Smooth muscle cell (in vitro differentiated cells): ENCODE measurements at regions not wholly inside any gene's neighbourhood (a gene's known extent, or its start where the extent isn't known, plus 50 kb on each side); places are given as distances from the start of the nearest gene placed in this dataset.

Experiments used
- DNase-seq: peaks from one replicate; lab custom pipeline; 2025; ENCODE audit not compliant: unreplicated experiment; lab: John Stamatoyannopoulos, UW
- H2AFZ ChIP-seq: fragments of 200-600 bp; sonication (generic); 2 replicates; pipeline ENCODE4 v1.6.0; 2016; ENCODE audit warnings: antibody characterized with exemption, low read depth, mild to moderate bottlenecking
- H3F3A ChIP-seq: fragments of 200-600 bp; sonication (generic); 2 replicates; pipeline ENCODE4 v1.6.0; 2017; ENCODE audit warnings: antibody characterized with exemption, low read depth
- H3K27ac ChIP-seq: fragments of 200-600 bp; sonication (generic); 2 replicates; pipeline ENCODE4 v1.5.1; 2016; ENCODE audit warnings: low read depth, mild to moderate bottlenecking
- H3K27me3 ChIP-seq: fragments of 200-600 bp; sonication (generic); 2 replicates; pipeline ENCODE4 v1.6.1; 2016; ENCODE audit warnings: low read depth, mild to moderate bottlenecking
- H3K36me3 ChIP-seq: fragments of 200-600 bp; sonication (generic); 2 replicates; pipeline ENCODE4 v1.5.1; 2016; ENCODE audit warnings: low read depth
- H3K4me1 ChIP-seq: fragments of 200-600 bp; sonication (generic); 2 replicates; pipeline ENCODE4 v1.5.1; 2016; ENCODE audit warnings: low read depth
- H3K4me2 ChIP-seq: fragments of 200-600 bp; sonication (generic); 2 replicates; pipeline ENCODE4 v1.6.0; 2016; ENCODE audit warnings: mild to moderate bottlenecking
- H3K4me3 ChIP-seq: fragments of 200-600 bp; sonication (generic); 2 replicates; pipeline ENCODE4 v1.5.1; 2016; ENCODE audit warnings: mild to moderate bottlenecking
- H3K79me2 ChIP-seq: fragments of 200-600 bp; sonication (generic); 2 replicates; pipeline ENCODE4 v1.6.0; 2016; ENCODE audit warnings: low read depth, mild to moderate bottlenecking
- H3K9ac ChIP-seq: fragments of 200-600 bp; sonication (generic); 2 replicates; pipeline ENCODE4 v1.6.0; 2016; ENCODE audit warnings: low read depth
- H3K9me3 ChIP-seq: fragments of 200-600 bp; sonication (generic); replicated peaks from 2 replicates; pipeline ENCODE4 v1.5.1; 2016; ENCODE audit warnings: low read depth
- H4K20me1 ChIP-seq: fragments of 200-600 bp; sonication (generic); 2 replicates; pipeline ENCODE4 v1.6.0; 2016; ENCODE audit warnings: low read depth
- WGBS: methylation state at CpG from one replicate; pipeline ENCODE4 v1.1.7; 2016; ENCODE audit warnings: low lambda C conversion rate; 5-methylcytosine and 5-hydroxymethylcytosine counted together
- TF ChIP-seq, protein P1 (sequence below): fragments of 200-600 bp; sonication (generic); IDR thresholded peaks from 2 replicates; pipeline ENCODE4 v1.5.1; 2017; ENCODE audit warnings: borderline replicate concordance, mild to moderate bottlenecking, antibody characterized with exemption; ENCODE audit not compliant: insufficient read depth, poor library complexity, severe bottlenecking

DNA sequence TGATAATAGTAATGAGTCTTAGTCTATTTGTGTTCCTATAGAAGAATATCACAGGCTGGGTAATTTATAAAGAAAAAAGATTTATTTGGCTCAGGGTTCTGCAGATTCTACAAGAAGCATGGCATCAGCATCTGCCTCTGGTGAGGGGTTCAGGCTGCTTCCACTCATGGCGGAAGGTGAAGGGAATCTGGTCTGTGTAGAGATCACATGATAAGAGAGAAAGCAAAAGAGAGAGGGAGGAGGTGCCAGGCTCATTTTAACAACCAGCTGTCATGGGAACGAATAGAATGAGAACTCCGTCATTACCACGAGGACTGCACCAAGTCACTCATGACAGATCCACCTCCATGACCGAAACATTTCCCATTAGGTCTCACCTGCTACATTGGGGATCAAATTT lies 664.0 kb upstream of the SGO1 start:
- no peak overlapping the region for H3K4me2 ChIP-seq
- no peaks in the 10 kb centered on the region for H3K9me3 ChIP-seq
- no peaks in the 10 kb centered on the region for H3K4me1 ChIP-seq
- H3F3A ChIP-seq = no peaks in the 10 kb centered on the region
- H3K4me3 ChIP-seq = no peak overlapping the region
- no peaks in the 10 kb centered on the region for H3K27me3 ChIP-seq
- H3K36me3 ChIP-seq = no peaks in the 10 kb centered on the region
- no peaks in the 10 kb centered on the region for H3K79me2 ChIP-seq
- H3K9ac ChIP-seq = no peak overlapping the region
- no peak overlapping the region for H3K27ac ChIP-seq
- no peak overlapping the region for H2AFZ ChIP-seq
- H4K20me1 ChIP-seq = no peaks in the 10 kb centered on the region
- no peak for DNase-seq
- TF ChIP-seq, protein P1, sequence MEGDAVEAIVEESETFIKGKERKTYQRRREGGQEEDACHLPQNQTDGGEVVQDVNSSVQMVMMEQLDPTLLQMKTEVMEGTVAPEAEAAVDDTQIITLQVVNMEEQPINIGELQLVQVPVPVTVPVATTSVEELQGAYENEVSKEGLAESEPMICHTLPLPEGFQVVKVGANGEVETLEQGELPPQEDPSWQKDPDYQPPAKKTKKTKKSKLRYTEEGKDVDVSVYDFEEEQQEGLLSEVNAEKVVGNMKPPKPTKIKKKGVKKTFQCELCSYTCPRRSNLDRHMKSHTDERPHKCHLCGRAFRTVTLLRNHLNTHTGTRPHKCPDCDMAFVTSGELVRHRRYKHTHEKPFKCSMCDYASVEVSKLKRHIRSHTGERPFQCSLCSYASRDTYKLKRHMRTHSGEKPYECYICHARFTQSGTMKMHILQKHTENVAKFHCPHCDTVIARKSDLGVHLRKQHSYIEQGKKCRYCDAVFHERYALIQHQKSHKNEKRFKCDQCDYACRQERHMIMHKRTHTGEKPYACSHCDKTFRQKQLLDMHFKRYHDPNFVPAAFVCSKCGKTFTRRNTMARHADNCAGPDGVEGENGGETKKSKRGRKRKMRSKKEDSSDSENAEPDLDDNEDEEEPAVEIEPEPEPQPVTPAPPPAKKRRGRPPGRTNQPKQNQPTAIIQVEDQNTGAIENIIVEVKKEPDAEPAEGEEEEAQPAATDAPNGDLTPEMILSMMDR = no peak
- 68% methylated on average over 5 of the region's 5 CpGs for WGBS

DNA sequence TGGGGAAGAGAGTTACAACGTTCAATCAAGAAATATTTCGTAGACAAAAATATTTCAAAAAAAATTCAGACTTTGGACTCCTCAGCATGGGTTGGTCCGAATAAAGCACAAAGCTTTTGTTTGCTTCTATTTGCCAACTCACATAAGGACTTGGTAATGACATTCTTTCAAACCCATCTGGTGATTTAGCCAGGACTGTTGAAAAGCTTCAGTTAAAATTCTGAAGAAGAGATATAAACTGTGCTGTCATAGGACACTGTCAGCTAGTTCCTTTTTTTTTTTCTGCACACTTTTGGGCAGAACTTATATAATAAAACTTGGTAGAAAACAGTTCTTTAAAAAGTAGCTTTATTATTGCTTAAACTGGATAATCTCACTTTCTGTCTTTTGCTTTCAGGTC lies 660.8 kb upstream of the SGO1 start:
- 91% methylated on average over 3 of the region's 3 CpGs for WGBS
- no peak for DNase-seq
- TF ChIP-seq, protein P1 = no peak
- no peaks in the 10 kb centered on the region for H3K36me3 ChIP-seq
- H3F3A ChIP-seq = no peaks in the 10 kb centered on the region
- H3K4me1 ChIP-seq = no peaks in the 10 kb centered on the region
- H3K9ac ChIP-seq = no peak overlapping the region
- no peak overlapping the region for H3K4me3 ChIP-seq
- no peaks in the 10 kb centered on the region for H3K9me3 ChIP-seq
- no peak overlapping the region for H3K27ac ChIP-seq
- H3K79me2 ChIP-seq = no peaks in the 10 kb centered on the region
- H3K27me3 ChIP-seq = no peaks in the 10 kb centered on the region
- H3K4me2 ChIP-seq = no peak overlapping the region
- no peak overlapping the region for H2AFZ ChIP-seq
- H4K20me1 ChIP-seq = no peaks in the 10 kb centered on the region

DNA sequence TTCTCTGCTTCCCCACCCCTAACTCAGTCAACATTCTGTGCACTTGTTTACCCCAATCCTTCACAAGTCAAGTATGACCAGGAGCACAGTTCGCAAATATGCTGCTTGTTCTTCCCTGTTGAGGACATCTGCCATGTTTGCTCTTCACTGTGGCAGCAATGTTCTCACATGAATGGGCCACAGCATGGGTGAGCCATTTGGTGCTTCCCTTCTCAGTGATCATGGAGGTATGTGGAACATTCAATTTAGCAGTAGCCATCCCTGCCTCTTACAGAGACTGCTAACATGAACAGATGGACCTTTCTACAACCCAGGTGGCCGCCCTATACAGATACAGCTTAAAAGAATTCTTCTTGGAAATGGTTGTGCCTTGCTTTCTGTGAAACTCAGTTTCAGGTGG lies 660.1 kb upstream of the SGO1 start:
- Histone ChIP-seq H2AFZ (no peak overlapping the region), H3K36me3 (no peaks in the 10 kb centered on the region), H4K20me1 (no peaks in the 10 kb centered on the region), H3K9me3 (no peaks in the 10 kb centered on the region), H3K9ac (no peak overlapping the region), H3K27me3 (no peaks in the 10 kb centered on the region), H3K27ac (no peak overlapping the region), H3K4me1 (no peaks in the 10 kb centered on the region), H3F3A (no peaks in the 10 kb centered on the region), H3K79me2 (no peaks in the 10 kb centered on the region), H3K4me2 (no peak overlapping the region), H3K4me3 (no peak overlapping the region)
- TF ChIP-seq, protein P1 = no peak
- DNase-seq = no peak
- 98% methylated on average over 2 of the region's 2 CpGs for WGBS

DNA sequence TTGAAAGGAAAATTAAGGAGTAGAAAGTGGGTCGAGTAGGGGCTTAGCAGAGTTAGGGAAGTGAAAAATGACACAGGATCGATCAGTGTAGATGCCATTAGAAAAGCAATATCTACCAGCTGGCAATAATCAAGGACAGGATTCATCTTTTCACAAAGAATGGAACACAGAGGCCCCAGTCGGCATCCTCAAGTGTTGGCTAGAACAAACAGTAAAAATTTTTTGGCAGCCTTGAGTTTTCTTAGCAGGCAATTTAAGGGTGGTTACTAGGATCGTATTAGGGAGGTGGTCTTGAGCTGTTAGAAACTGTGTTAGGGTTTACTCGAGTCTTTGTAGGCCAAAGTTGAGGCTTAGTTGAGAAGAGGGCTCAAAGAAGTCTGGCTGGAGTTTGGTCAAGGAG lies 658.8 kb upstream of the SGO1 start:
- Histone ChIP-seq H3F3A (no peaks in the 10 kb centered on the region), H3K36me3 (no peaks in the 10 kb centered on the region), H4K20me1 (no peaks in the 10 kb centered on the region), H3K27ac (no peak overlapping the region), H3K27me3 (no peaks in the 10 kb centered on the region), H3K9me3 (no peaks in the 10 kb centered on the region), H3K79me2 (no peaks in the 10 kb centered on the region), H3K9ac (no peak overlapping the region), H3K4me2 (no peak overlapping the region), H2AFZ (no peak overlapping the region), H3K4me3 (no peak overlapping the region), H3K4me1 (no peaks in the 10 kb centered on the region)
- TF ChIP-seq, protein P1 = no peak
- 87% methylated on average over 5 of the region's 5 CpGs for WGBS
- no peak for DNase-seq
